ENCODE measurements at regions not wholly inside any gene's neighbourhood (a gene's known extent, or its start where the extent isn't known, plus 50 kb on each side); places are given as distances from the start of the nearest gene placed in this dataset.

- DNase-seq = no peak
Observed at GRCh38 chr9:24602693-24603352, 57.1 kb upstream of the IZUMO3 start.

Data from NCI-H1105 treated with DMSO at 0.1 percent for 48 hours (cell line).